CD14-positive monocyte (primary cell): ENCODE measurements at regions not wholly inside any gene's neighbourhood (a gene's known extent, or its start where the extent isn't known, plus 50 kb on each side); places are given as distances from the start of the nearest gene placed in this dataset.

Experiments
- DNase-seq, 3 donors: peaks; one replicate each; pipeline ENCODE4 v3.0.0-alpha.2; 2011 to 2022
- H2AFZ ChIP-seq: 2 replicates; pipeline ENCODE4 v1.6.0; 2012; ENCODE audit warnings: mild to moderate bottlenecking, low read depth, low read length, inconsistent platforms; ENCODE audit not compliant: insufficient read depth, poor library complexity, severe bottlenecking
- H3K27ac ChIP-seq, 2 donors: 1 replicate in 1 of 2; 2 replicates in 1 of 2; pipeline ENCODE4 v1.5.1; 2012 to 2013; ENCODE audit warnings: low read length in 2 of 2, control low read depth in 1 of 2, inconsistent platforms in 1 of 2, low read depth in 1 of 2, mild to moderate bottlenecking in 1 of 2
- H3K27me3 ChIP-seq, 2 donors: one replicate each; pipeline versions ENCODE4 v1.6.0 to v1.6.1; 2011 to 2013; ENCODE audit warnings: low read length in 2 of 2; ENCODE audit not compliant: control insufficient read depth in 2 of 2, insufficient read depth in 2 of 2
- H3K36me3 ChIP-seq, 2 donors: replicated peaks in 1 of 2; 1 replicate in 1 of 2; 2 replicates in 1 of 2; pipeline versions ENCODE4 v1.5.1 to v1.6.1; 2012 to 2013; ENCODE audit warnings: low read length in 2 of 2, control low read depth in 1 of 2, inconsistent platforms in 1 of 2, mild to moderate bottlenecking in 1 of 2; ENCODE audit not compliant: insufficient read depth in 2 of 2, control insufficient read depth in 1 of 2
- H3K4me1 ChIP-seq, 2 donors: 1 replicate in 1 of 2; 2 replicates in 1 of 2; pipeline versions ENCODE4 v1.5.1 to v1.6.1; 2012 to 2013; ENCODE audit warnings: low read length in 2 of 2, control low read depth in 1 of 2, inconsistent platforms in 1 of 2, mild to moderate bottlenecking in 1 of 2, moderate library complexity in 1 of 2; ENCODE audit not compliant: insufficient read depth in 2 of 2, control insufficient read depth in 1 of 2
- H3K4me2 ChIP-seq: replicated peaks from 2 replicates; pipeline ENCODE3; 2012; ENCODE audit warnings: low read length, moderate library complexity, mild to moderate bottlenecking; ENCODE audit not compliant: poor library complexity, severe bottlenecking; ENCODE audit errors: extremely low read depth
- H3K4me3 ChIP-seq, 3 experiments: fragments of 200-600 bp in 1 of 3; sonication (generic) in 1 of 3; replicated peaks in 1 of 3; 1 replicate in 2 of 3; 2 replicates in 1 of 3; pipeline ENCODE4 v1.5.1; 2011 to 2013; ENCODE audit warnings: low read length in 3 of 3, mild to moderate bottlenecking in 3 of 3, control low read depth in 2 of 3, low read depth in 2 of 3, inconsistent platforms in 1 of 3, moderate library complexity in 1 of 3
- H3K79me2 ChIP-seq: 2 replicates; pipeline ENCODE4 v1.6.0; 2012; ENCODE audit warnings: mild to moderate bottlenecking, control low read depth, inconsistent platforms, low read length, moderate library complexity; ENCODE audit not compliant: insufficient read depth
- H3K9ac ChIP-seq: 2 replicates; pipeline ENCODE4 v1.6.0; 2017; ENCODE audit warnings: low read length, mild to moderate bottlenecking; ENCODE audit not compliant: insufficient read depth, poor library complexity, severe bottlenecking
- H3K9me3 ChIP-seq, 2 donors: replicated peaks in 1 of 2; 1 replicate in 1 of 2; 2 replicates in 1 of 2; pipeline versions ENCODE4 v1.5.1 to v1.6.1; 2012 to 2013; ENCODE audit warnings: low read length in 2 of 2, control low read depth in 1 of 2; ENCODE audit not compliant: control insufficient read depth in 1 of 2, insufficient read depth in 1 of 2
- H4K20me1 ChIP-seq: 2 replicates; pipeline ENCODE4 v1.6.0; 2012; ENCODE audit warnings: mild to moderate bottlenecking, low read length, control low read depth, moderate library complexity; ENCODE audit not compliant: insufficient read depth
- H3K27ac Mint-ChIP-seq, 7 donors: one replicate each; pipeline ENCODE4 v1.8.0; 2020; ENCODE audit warnings: mild to moderate bottlenecking in 7 of 7, mixed read lengths in 7 of 7, moderate library complexity in 6 of 7, inconsistent platforms in 2 of 7
- H3K27me3 Mint-ChIP-seq, 3 donors: one replicate each; pipeline ENCODE4 v1.8.0; 2021 to 2022; ENCODE audit warnings: low read depth in 3 of 3, mild to moderate bottlenecking in 3 of 3, mixed read lengths in 3 of 3, moderate library complexity in 3 of 3, inconsistent platforms in 1 of 3
- H3K36me3 Mint-ChIP-seq, 2 donors: one replicate each; pipeline ENCODE4 v1.8.0; 2020; ENCODE audit warnings: mixed read lengths in 2 of 2, inconsistent platforms in 1 of 2, mild to moderate bottlenecking in 1 of 2
- H3K4me1 Mint-ChIP-seq: one replicate; pipeline ENCODE4 v1.8.0; 2020; ENCODE audit warnings: mild to moderate bottlenecking, mixed read lengths
- H3K4me3 Mint-ChIP-seq, 2 donors: one replicate each; pipeline ENCODE4 v1.8.0; 2020; ENCODE audit warnings: mild to moderate bottlenecking in 2 of 2, mixed read lengths in 2 of 2, moderate library complexity in 1 of 2
- H3K9me3 Mint-ChIP-seq, 7 donors: one replicate each; pipeline ENCODE4 v1.8.0; 2020 to 2022; ENCODE audit warnings: mixed read lengths in 7 of 7, mild to moderate bottlenecking in 6 of 7, moderate library complexity in 6 of 7, inconsistent platforms in 2 of 7
- WGBS: methylation state at CpG from one replicate; pipeline ENCODE4 v1.1.5; 2013; ENCODE audit warnings: missing lambda C conversion rate; ENCODE audit not compliant: insufficient coverage; 5-methylcytosine and 5-hydroxymethylcytosine counted together
- intact Hi-C, 2 donors: fragments of 100-400 bp; cut with micrococcal nuclease; formaldehyde crosslinking; loops; one replicate each; pipeline versions ENCODE4 v1.15.0 to v1.15.1; 2023
- TF ChIP-seq, protein P1 (sequence below): fragments of 200-600 bp; IDR thresholded peaks from one replicate; pipeline ENCODE4 v1.8.0; 2022; ENCODE audit warnings: antibody characterized with exemption, mild to moderate bottlenecking

DNA sequence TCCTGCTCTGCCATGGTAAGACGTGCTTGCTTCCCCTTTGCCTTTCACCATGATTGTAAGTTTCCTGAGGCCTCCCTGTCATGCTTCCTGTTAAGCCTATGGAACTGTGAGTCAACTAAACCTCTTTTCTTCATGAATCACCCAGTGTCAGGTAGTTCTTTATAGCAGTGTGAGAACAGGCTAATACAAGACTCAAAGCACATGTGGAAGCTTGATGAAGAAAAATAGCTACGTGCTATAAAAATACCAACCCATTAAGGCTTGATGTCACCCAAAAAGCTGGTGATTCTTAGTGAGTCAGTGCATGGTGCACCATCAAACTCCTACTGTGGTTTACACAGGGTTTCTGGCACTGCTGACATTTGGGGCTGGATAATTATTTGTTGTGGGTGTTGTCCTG, 332.2 kb downstream of the TMEM167A start:
- H3K4me3 Mint-ChIP-seq, result no peak overlapping the region
- Histone ChIP-seq H3K9me3 (peaks cover 0 to 9% of the 10 kb centered on the region in 2 donors), H3K36me3 (no peaks in the 10 kb centered on the region), H2AFZ (no peak overlapping the region), H3K27ac (no peak overlapping the region), H3K4me3 (no peak overlapping the region), H3K4me2 (no peak overlapping the region), H3K79me2 (no peaks in the 10 kb centered on the region), H3K9ac (no peak overlapping the region), H4K20me1 (no peaks in the 10 kb centered on the region), H3K27me3 (peaks cover 0 to 10% of the 10 kb centered on the region in 2 donors), H3K4me1 (no peaks in the 10 kb centered on the region)
- intact Hi-C loops, result no loop called here
- H3K9me3 Mint-ChIP-seq, result peaks cover 2 to 13% (median 8%) of the 10 kb centered on the region in 7 donors
- peaks cover 5% of the 10 kb centered on the region for H3K4me1 Mint-ChIP-seq
- no peak for DNase-seq
- H3K27ac Mint-ChIP-seq, result no peak overlapping the region
- H3K36me3 Mint-ChIP-seq, result no peaks in the 10 kb centered on the region
- WGBS, result no CpG with 5 or more reads among the region's 2 CpGs
- TF ChIP-seq, protein P1, sequence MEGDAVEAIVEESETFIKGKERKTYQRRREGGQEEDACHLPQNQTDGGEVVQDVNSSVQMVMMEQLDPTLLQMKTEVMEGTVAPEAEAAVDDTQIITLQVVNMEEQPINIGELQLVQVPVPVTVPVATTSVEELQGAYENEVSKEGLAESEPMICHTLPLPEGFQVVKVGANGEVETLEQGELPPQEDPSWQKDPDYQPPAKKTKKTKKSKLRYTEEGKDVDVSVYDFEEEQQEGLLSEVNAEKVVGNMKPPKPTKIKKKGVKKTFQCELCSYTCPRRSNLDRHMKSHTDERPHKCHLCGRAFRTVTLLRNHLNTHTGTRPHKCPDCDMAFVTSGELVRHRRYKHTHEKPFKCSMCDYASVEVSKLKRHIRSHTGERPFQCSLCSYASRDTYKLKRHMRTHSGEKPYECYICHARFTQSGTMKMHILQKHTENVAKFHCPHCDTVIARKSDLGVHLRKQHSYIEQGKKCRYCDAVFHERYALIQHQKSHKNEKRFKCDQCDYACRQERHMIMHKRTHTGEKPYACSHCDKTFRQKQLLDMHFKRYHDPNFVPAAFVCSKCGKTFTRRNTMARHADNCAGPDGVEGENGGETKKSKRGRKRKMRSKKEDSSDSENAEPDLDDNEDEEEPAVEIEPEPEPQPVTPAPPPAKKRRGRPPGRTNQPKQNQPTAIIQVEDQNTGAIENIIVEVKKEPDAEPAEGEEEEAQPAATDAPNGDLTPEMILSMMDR, result no peak
- peaks cover 2 to 19% (median 9%) of the 10 kb centered on the region in 3 donors for H3K27me3 Mint-ChIP-seq

DNA sequence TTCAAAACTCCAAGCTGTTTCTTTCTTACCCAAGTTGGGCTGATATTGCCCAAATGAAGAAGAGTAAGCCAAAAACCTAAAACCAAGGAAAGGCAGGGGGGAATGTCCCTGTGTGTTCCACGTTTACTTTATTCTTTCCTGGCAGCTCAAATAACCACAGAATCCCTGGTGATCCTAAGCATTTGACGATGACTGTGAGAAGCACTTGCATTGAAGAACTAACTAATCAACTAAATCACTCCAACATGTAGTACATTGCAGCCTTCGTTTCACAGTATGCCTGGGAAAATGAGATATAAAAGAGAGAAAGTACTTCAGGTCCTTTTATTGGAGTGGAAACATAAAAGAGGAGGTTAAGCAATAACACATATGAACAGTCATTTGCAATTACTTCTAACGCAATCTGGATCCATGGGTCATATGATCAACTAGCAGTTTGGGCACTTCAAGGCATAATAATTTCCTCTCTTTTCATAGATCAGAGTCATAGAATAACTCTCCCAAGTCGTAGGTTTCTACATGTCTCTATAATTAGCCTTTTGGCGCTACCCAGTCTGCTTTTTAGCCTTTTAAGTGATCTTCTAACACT, 338.4 kb downstream of the TMEM167A start:
- Histone ChIP-seq H3K4me3 (no peak overlapping the region), H3K27me3 (no peaks in the 10 kb centered on the region), H3K27ac (no peak overlapping the region), H2AFZ (no peak overlapping the region), H3K36me3 (no peaks in the 10 kb centered on the region), H3K4me1 (no peaks in the 10 kb centered on the region), H3K9ac (no peak overlapping the region), H3K79me2 (no peaks in the 10 kb centered on the region), H3K9me3 (no peaks in the 10 kb centered on the region), H3K4me2 (no peak overlapping the region), H4K20me1 (no peaks in the 10 kb centered on the region)
- intact Hi-C loops, result no loop called here
- peaks cover 0 to 2% (median 0%) of the 10 kb centered on the region in 3 donors for H3K27me3 Mint-ChIP-seq
- TF ChIP-seq, protein P1, result no peak
- no peaks in the 10 kb centered on the region for H3K36me3 Mint-ChIP-seq
- no peak overlapping the region for H3K4me3 Mint-ChIP-seq
- 80% methylated on average over 3 of the region's 6 CpGs for WGBS
- no peak overlapping the region for H3K27ac Mint-ChIP-seq
- H3K4me1 Mint-ChIP-seq, result no peaks in the 10 kb centered on the region
- H3K9me3 Mint-ChIP-seq, result peaks cover 0 to 5% (median 0%) of the 10 kb centered on the region in 7 donors
- no peak for DNase-seq
